H1 (cell line): ENCODE measurements at regions not wholly inside any gene's neighbourhood (a gene's known extent, or its start where the extent isn't known, plus 50 kb on each side); places are given as distances from the start of the nearest gene placed in this dataset. TPM values are rescaled to one million over a fixed set of nuclear protein-coding genes. Genes with fewer than 3 reads are reported as not detected.

Source experiments
- ASH2L ChIP-seq: fragments of 200-600, 300-600 bp; sonication (generic); IDR thresholded peaks from one replicate; pipeline ENCODE4 v1.7.1; 2017; ENCODE audit warnings: low read length
- KDM1A ChIP-seq: fragments of 200-600, 300-600 bp; sonication (generic); IDR thresholded peaks from 2 replicates; pipeline ENCODE4 v1.7.1; 2016; ENCODE audit warnings: mild to moderate bottlenecking, low read length, borderline replicate concordance
- SIN3A ChIP-seq, 2 experiments: IDR thresholded peaks in 1 of 2; conservative IDR thresholded peaks in 1 of 2; 2 replicates each; pipeline ENCODE4 v1.6.1; 2011 to 2012; ENCODE audit warnings: low read length in 2 of 2, improper control_type of control experiment in 1 of 2, low read depth in 1 of 2, mild to moderate bottlenecking in 1 of 2
- TCF12 ChIP-seq: IDR thresholded peaks from 2 replicates; pipeline ENCODE4 v1.6.1; 2011; ENCODE audit warnings: low read depth, mild to moderate bottlenecking, low read length
- microRNA counts: library from miRNA; unstranded; fragments of <30 nt; microRNA quantifications from one replicate; lab custom pipeline; 2015
- microRNA-seq, 2 experiments: library from miRNA; unstranded; fragments of <30 nt; microRNA quantifications; one replicate each; pipeline versions ENCODE4 to v1.2.0, GENCODE V29; 2016 to 2020; ENCODE audit warnings: borderline microRNAs expressed in 2 of 2, borderline number of aligned reads in 2 of 2, borderline replicate concordance in 1 of 2
- small RNA-seq: library from polyadenylated mRNA; stranded (forward); fragments of <200 nt; extraction: miRNeasy Mini kit (QIAGEN cat#:217004); gene quantifications from one replicate; pipeline ENCODE3, GENCODE V24; 2013; ENCODE audit not compliant: insufficient read depth
- TF ChIP-seq, protein P1 (sequence below): IDR thresholded peaks from 2 replicates; pipeline ENCODE4 v1.6.1; 2012; ENCODE audit warnings: low read length, inconsistent platforms
- TF ChIP-seq, protein P2 (sequence below): IDR thresholded peaks from 2 replicates; pipeline ENCODE4 v1.6.1; 2012; ENCODE audit warnings: inconsistent platforms

DNA sequence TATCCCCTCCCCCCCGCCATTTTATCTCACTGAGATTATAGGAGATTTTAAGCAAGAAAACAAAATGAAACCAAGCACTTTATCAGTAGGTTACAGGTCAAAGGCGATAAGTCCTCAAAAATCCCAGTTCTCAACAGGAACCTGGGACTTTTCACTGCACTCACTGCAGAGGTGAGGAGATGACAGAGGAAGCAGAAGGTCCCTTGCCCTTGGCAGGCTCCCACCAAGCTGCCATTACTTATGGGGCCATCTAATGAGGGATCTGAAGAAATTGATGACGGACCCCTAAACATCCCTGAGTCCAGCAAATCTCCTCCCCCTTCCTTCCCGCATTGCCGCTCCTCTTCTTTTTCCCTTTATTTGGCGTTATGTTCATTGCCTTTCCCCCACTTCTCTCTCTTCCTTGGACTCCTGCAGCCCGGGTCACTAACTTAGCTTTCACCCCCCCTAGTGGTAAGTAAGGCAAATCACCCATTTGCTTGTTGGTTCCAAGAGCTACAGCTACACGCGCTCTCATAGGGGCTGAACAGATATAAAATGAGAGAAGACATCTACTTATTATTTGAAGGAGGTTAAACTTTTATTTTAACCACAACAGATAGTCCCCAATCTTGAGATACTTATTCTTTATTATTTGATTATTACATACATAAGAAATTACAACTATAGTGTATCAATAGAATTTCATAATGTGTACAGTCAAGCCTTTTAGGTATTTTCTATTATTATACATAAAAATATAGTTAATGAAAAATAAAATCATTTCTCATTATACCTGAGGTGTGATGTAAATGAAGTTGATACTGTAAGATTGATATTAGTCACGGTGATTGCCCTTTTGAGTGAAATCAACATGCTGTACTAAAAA lies 52.0 kb upstream of the ARGLU1 start (continued):
- TF ChIP-seq, protein P1, sequence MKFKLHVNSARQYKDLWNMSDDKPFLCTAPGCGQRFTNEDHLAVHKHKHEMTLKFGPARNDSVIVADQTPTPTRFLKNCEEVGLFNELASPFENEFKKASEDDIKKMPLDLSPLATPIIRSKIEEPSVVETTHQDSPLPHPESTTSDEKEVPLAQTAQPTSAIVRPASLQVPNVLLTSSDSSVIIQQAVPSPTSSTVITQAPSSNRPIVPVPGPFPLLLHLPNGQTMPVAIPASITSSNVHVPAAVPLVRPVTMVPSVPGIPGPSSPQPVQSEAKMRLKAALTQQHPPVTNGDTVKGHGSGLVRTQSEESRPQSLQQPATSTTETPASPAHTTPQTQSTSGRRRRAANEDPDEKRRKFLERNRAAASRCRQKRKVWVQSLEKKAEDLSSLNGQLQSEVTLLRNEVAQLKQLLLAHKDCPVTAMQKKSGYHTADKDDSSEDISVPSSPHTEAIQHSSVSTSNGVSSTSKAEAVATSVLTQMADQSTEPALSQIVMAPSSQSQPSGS = no peak
- TF ChIP-seq, protein P2, sequence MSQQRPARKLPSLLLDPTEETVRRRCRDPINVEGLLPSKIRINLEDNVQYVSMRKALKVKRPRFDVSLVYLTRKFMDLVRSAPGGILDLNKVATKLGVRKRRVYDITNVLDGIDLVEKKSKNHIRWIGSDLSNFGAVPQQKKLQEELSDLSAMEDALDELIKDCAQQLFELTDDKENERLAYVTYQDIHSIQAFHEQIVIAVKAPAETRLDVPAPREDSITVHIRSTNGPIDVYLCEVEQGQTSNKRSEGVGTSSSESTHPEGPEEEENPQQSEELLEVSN = no peak
- TF ChIP-seq SIN3A (conservative IDR thresholded peaks at IDR 0.05 in 1 of 2, IDR thresholded peaks at IDR 0.05 in 1 of 2; ENCODE audit: low read depth in 1 of 2, low read length in 2 of 2) (no peak), ASH2L (no peak), KDM1A (no peak), TCF12 (no peak)
- TF ChIP-seq, all 59 proteins: peak for 2

MicroRNA genes in the stretch of these regions (microRNA counts, 767-probe panel; counts per million panel counts)
- 879 counts per million, percentile 95 among the panel's probes with 10 or more counts for microRNA hsa-miR-1267 (lab: Ali Mortazavi, UCI)

Small RNA genes in the stretch of these regions (microRNA-seq; reads per million reads assigned to microRNA genes)
- gene MIR1267 = 0 reads per million in 2 experiments

Small RNA genes in the stretch of these regions (small RNA-seq; reads per million reads assigned to genes)
- gene MIR1267 (not detected), gene SNORD31B (not detected)
